HepG2 (cell line): ENCODE measurements at regions not wholly inside any gene's neighbourhood (a gene's known extent, or its start where the extent isn't known, plus 50 kb on each side); places are given as distances from the start of the nearest gene placed in this dataset.

Experiments
- ATAC-seq: fragments of 200-7000 bp; cut with Tn5 transposase; 3 replicates; pipeline ENCODE4 v1.9.1; 2020; ENCODE audit warnings: mild to moderate bottlenecking, moderate library complexity
- BruUV-seq: library from RNA; stranded (reverse); fragments of 400-500 nt; replicated peaks from 2 replicates; lab custom pipeline; 2021; lab: Mats Ljungman, UMichigan
- CTCF ChIA-PET: fragments of 300-600 bp; formaldehyde crosslinking; extraction: SDS; loops from one replicate; lab custom pipeline; 2021; ENCODE audit warnings: low total read pairs, inconsistent platforms, low intra/inter-chr PET ratio; lab: Yijun Ruan, JAX
- POLR2A ChIA-PET: fragments of 350-600 bp; sonication (Branson Sonifier 250); formaldehyde crosslinking; loops from one replicate; lab custom pipeline; 2020; ENCODE audit warnings: antibody characterized with exemption, inconsistent platforms; lab: Yijun Ruan, JAX
- DNase-seq: peaks from one replicate; pipeline ENCODE4 v3.0.0-alpha.2; 2015; ENCODE audit warnings: low spot score
- FAIRE-seq: peaks from 3 replicates; lab custom pipeline; 2011; peaks lifted over from hg19 to GRCh38; lab: Jason Lieb, UNC
- H2AFZ ChIP-seq: one replicate; pipeline ENCODE4 v1.6.1; 2011; ENCODE audit warnings: low read length, inconsistent platforms
- H3K27ac ChIP-seq: fragments of 300-600 bp; 3 replicates; pipeline ENCODE4 v1.8.0; 2011; ENCODE audit warnings: mixed run types, mild to moderate bottlenecking, mixed read lengths, low read length, inconsistent platforms; ENCODE audit not compliant: insufficient read depth; ENCODE audit errors: extremely low read length
- H3K27me3 ChIP-seq, 2 experiments: fragments of 200-600 bp in 1 of 2; 2 replicates in 1 of 2; 3 replicates in 1 of 2; pipeline versions ENCODE4 v1.6.0 to v1.8.0; 2011; ENCODE audit warnings: low read length in 2 of 2, mild to moderate bottlenecking in 2 of 2, moderate library complexity in 2 of 2, inconsistent platforms in 1 of 2; ENCODE audit not compliant: insufficient read depth in 2 of 2, control insufficient read depth in 1 of 2
- H3K36me3 ChIP-seq, 2 experiments: fragments of 200-600 bp in 1 of 2; replicated peaks in 1 of 2; 2 replicates in 1 of 2; 3 replicates in 1 of 2; pipeline versions ENCODE4 v1.5.1 to v1.8.0; 2011; ENCODE audit warnings: low read length in 2 of 2, inconsistent platforms in 1 of 2; ENCODE audit not compliant: insufficient read depth in 2 of 2, control insufficient read depth in 1 of 2
- H3K4me1 ChIP-seq: 2 replicates; pipeline ENCODE4 v1.5.1; 2012; ENCODE audit warnings: low read length, inconsistent platforms; ENCODE audit not compliant: insufficient read depth
- H3K4me2 ChIP-seq: 2 replicates; pipeline ENCODE4 v1.6.0; 2011; ENCODE audit warnings: low read depth, low read length, inconsistent platforms
- H3K4me3 ChIP-seq, 3 experiments: fragments of 200-600 bp in 1 of 3; sonication (generic), shearing (Covaris generic) in 1 of 3; replicated peaks in 1 of 3; 2 replicates each; pipeline ENCODE4 v1.5.1; 2011 to 2016; ENCODE audit warnings: low read length in 3 of 3, inconsistent platforms in 2 of 3, low read depth in 2 of 3, mild to moderate bottlenecking in 2 of 3, control low read depth in 1 of 3, mixed read lengths in 1 of 3; ENCODE audit not compliant: insufficient read depth in 1 of 3
- H3K79me2 ChIP-seq: one replicate; pipeline ENCODE4 v1.6.1; 2011; ENCODE audit warnings: low read length, inconsistent platforms; ENCODE audit not compliant: insufficient read depth
- H3K9ac ChIP-seq: 2 replicates; pipeline ENCODE4 v1.6.0; 2011; ENCODE audit warnings: mild to moderate bottlenecking, low read depth, low read length, inconsistent platforms; ENCODE audit not compliant: insufficient read depth
- H3K9me3 ChIP-seq: 2 replicates; pipeline ENCODE4 v1.5.1; 2012; ENCODE audit warnings: mild to moderate bottlenecking, low read length
- H4K20me1 ChIP-seq: 2 replicates; pipeline ENCODE4 v1.6.0; 2011; ENCODE audit warnings: inconsistent platforms, mild to moderate bottlenecking, low read length, moderate library complexity; ENCODE audit not compliant: insufficient read depth
- BRD4 ChIP-seq: sonication (generic); formaldehyde crosslinking; IDR thresholded peaks from 2 replicates; pipeline ENCODE4 v1.4.0; 2020; ENCODE audit warnings: missing genetic modification reagents
- ETV6 ChIP-seq: sonication (generic); formaldehyde crosslinking; conservative IDR thresholded peaks from 2 replicates; pipeline ENCODE4 v1.4.0; 2020; ENCODE audit warnings: missing genetic modification reagents
- HNRNPL ChIP-seq: fragments of 200-400 bp; formaldehyde crosslinking; IDR thresholded peaks from 2 replicates; pipeline ENCODE4 v1.6.1; 2017; ENCODE audit warnings: mild to moderate bottlenecking, low read depth, low read length
- HNRNPUL1 ChIP-seq: fragments of 200-400 bp; formaldehyde crosslinking; IDR thresholded peaks from 2 replicates; pipeline ENCODE4 v1.6.1; 2017; ENCODE audit warnings: low read depth, mild to moderate bottlenecking, low read length, moderate library complexity
- KAT8 ChIP-seq: IDR thresholded peaks from 2 replicates; pipeline ENCODE4 v1.6.1; 2016; ENCODE audit warnings: missing genetic modification reagents, missing compliant biosample characterization
- NBN ChIP-seq: fragments of 450-650 bp; conservative IDR thresholded peaks from 2 replicates; pipeline ENCODE4 v1.6.1; 2017
- RCOR2 ChIP-seq: IDR thresholded peaks from 2 replicates; pipeline ENCODE4 v1.6.1; 2016; ENCODE audit warnings: missing biosample characterization, missing genetic modification reagents
- SMYD3 ChIP-seq: sonication (generic); formaldehyde crosslinking; IDR thresholded peaks from 2 replicates; pipeline ENCODE4 v1.8.1; 2023; ENCODE audit warnings: mild to moderate bottlenecking, missing genetic modification reagents
- XBP1 ChIP-seq: sonication (generic); formaldehyde crosslinking; IDR thresholded peaks from 2 replicates; pipeline ENCODE4 v1.5.0; 2020; ENCODE audit warnings: missing genetic modification reagents
- ZFAT ChIP-seq: sonication (generic); formaldehyde crosslinking; conservative IDR thresholded peaks from 2 replicates; pipeline ENCODE4 v1.8.1; 2023; ENCODE audit warnings: missing genetic modification reagents, inconsistent platforms
- ZFP1 ChIP-seq: IDR thresholded peaks from 2 replicates; pipeline ENCODE4 v1.6.1; 2016
- ZMAT5 ChIP-seq: sonication (generic); formaldehyde crosslinking; IDR thresholded peaks from 2 replicates; pipeline ENCODE4 v1.5.0; 2020; ENCODE audit warnings: mild to moderate bottlenecking, low read depth, missing genetic modification reagents, borderline replicate concordance
- ZNF20 ChIP-seq: sonication (generic); formaldehyde crosslinking; IDR thresholded peaks from 2 replicates; pipeline ENCODE4 v1.4.0; 2020; ENCODE audit warnings: mild to moderate bottlenecking, moderate library complexity, missing genetic modification reagents
- ZNF24 ChIP-seq: fragments of 450-650 bp; IDR thresholded peaks from 2 replicates; pipeline ENCODE4 v1.6.1; 2017; ENCODE audit warnings: antibody characterized with exemption, mild to moderate bottlenecking
- ZNF563 ChIP-seq: sonication (generic); formaldehyde crosslinking; IDR thresholded peaks from 2 replicates; pipeline ENCODE4 v1.8.0; 2022; ENCODE audit warnings: mild to moderate bottlenecking, moderate library complexity, missing genetic modification reagents
- ZNF780A ChIP-seq: sonication (generic); formaldehyde crosslinking; IDR thresholded peaks from 2 replicates; pipeline ENCODE4 v1.8.0; 2022; ENCODE audit warnings: mild to moderate bottlenecking, missing genetic modification reagents, moderate library complexity
- ZSCAN30 ChIP-seq: sonication (generic); formaldehyde crosslinking; IDR thresholded peaks from 2 replicates; pipeline ENCODE4 v1.5.0; 2020; ENCODE audit warnings: mild to moderate bottlenecking, missing genetic modification reagents
- WGBS: methylation state at CpG from one replicate; pipeline ENCODE4 v1.1.6; 2017; ENCODE audit warnings: low lambda C conversion rate; 5-methylcytosine and 5-hydroxymethylcytosine counted together
- in situ Hi-C: cut with HindIII; loops from 2 replicates; pipeline ENCODE4 v1.10.0; 2017; ENCODE audit warnings: low pct_unique_long_range_greater_than_20kb; ENCODE audit not compliant: extremely low pct_ligation_motif_present
- intact Hi-C: fragments of 100-400 bp; cut with micrococcal nuclease; formaldehyde crosslinking; loops from one replicate; pipeline ENCODE4 v1.10.0; 2022; ENCODE audit not compliant: unreplicated experiment
- TF ChIP-seq, protein P1 (sequence below): sonication (generic); formaldehyde crosslinking; IDR thresholded peaks from 2 replicates; pipeline ENCODE4 v1.4.0; 2020; ENCODE audit warnings: mild to moderate bottlenecking, missing genetic modification reagents
- TF ChIP-seq, protein P2 (sequence below): sonication (generic); formaldehyde crosslinking; IDR thresholded peaks from 2 replicates; pipeline ENCODE4 v1.4.0; 2020; ENCODE audit warnings: missing genetic modification reagents

GRCh38 chr4:3377557-3377956, 64.2 kb upstream of the HGFAC start:
- Histone ChIP-seq H4K20me1 (no peaks in the 10 kb centered on the region), H3K9ac (no peak overlapping the region), H3K4me1 (no peaks in the 10 kb centered on the region), H2AFZ (no peak overlapping the region), H3K4me2 (no peak overlapping the region), H3K27me3 (no peaks in the 10 kb centered on the region), H3K36me3 (peaks cover 7 to 16% of the 10 kb centered on the region in 2 experiments; a peak in 4 of 5 replicates), H3K9me3 (peaks cover 16% of the 10 kb centered on the region), H3K4me3 (no peak overlapping the region), H3K79me2 (no peaks in the 10 kb centered on the region), H3K27ac (no peak overlapping the region)
- in situ Hi-C loops = no loop called here
- WGBS = 97% methylated on average over 6 of the region's 6 CpGs
- TF ChIP-seq ZNF20 (CRISPR knock-in tag) (no peak), ZSCAN30 (CRISPR knock-in tag) (no peak), ZNF780A (CRISPR knock-in tag) (no peak), ZNF563 (CRISPR knock-in tag) (no peak), ETV6 (no peak), HNRNPUL1 (no peak), ZMAT5 (no peak), ZFAT (CRISPR knock-in tag) (no peak), HNRNPL (no peak), ZFP1 (CRISPR knock-in tag) (no peak), SMYD3 (CRISPR knock-in tag) (no peak), RCOR2 (CRISPR knock-in tag) (no peak), BRD4 (CRISPR knock-in tag) (no peak), ZNF24 (no peak), KAT8 (no peak), NBN (no peak), XBP1 (no peak)
- TF ChIP-seq, protein P1, sequence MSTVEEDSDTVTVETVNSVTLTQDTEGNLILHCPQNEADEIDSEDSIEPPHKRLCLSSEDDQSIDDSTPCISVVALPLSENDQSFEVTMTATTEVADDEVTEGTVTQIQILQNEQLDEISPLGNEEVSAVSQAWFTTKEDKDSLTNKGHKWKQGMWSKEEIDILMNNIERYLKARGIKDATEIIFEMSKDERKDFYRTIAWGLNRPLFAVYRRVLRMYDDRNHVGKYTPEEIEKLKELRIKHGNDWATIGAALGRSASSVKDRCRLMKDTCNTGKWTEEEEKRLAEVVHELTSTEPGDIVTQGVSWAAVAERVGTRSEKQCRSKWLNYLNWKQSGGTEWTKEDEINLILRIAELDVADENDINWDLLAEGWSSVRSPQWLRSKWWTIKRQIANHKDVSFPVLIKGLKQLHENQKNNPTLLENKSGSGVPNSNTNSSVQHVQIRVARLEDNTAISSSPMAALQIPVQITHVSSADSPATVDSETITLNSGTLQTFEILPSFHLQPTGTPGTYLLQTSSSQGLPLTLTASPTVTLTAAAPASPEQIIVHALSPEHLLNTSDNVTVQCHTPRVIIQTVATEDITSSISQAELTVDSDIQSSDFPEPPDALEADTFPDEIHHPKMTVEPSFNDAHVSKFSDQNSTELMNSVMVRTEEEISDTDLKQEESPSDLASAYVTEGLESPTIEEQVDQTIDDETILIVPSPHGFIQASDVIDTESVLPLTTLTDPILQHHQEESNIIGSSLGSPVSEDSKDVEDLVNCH (CRISPR knock-in tag) = no peak
- TF ChIP-seq, protein P2, sequence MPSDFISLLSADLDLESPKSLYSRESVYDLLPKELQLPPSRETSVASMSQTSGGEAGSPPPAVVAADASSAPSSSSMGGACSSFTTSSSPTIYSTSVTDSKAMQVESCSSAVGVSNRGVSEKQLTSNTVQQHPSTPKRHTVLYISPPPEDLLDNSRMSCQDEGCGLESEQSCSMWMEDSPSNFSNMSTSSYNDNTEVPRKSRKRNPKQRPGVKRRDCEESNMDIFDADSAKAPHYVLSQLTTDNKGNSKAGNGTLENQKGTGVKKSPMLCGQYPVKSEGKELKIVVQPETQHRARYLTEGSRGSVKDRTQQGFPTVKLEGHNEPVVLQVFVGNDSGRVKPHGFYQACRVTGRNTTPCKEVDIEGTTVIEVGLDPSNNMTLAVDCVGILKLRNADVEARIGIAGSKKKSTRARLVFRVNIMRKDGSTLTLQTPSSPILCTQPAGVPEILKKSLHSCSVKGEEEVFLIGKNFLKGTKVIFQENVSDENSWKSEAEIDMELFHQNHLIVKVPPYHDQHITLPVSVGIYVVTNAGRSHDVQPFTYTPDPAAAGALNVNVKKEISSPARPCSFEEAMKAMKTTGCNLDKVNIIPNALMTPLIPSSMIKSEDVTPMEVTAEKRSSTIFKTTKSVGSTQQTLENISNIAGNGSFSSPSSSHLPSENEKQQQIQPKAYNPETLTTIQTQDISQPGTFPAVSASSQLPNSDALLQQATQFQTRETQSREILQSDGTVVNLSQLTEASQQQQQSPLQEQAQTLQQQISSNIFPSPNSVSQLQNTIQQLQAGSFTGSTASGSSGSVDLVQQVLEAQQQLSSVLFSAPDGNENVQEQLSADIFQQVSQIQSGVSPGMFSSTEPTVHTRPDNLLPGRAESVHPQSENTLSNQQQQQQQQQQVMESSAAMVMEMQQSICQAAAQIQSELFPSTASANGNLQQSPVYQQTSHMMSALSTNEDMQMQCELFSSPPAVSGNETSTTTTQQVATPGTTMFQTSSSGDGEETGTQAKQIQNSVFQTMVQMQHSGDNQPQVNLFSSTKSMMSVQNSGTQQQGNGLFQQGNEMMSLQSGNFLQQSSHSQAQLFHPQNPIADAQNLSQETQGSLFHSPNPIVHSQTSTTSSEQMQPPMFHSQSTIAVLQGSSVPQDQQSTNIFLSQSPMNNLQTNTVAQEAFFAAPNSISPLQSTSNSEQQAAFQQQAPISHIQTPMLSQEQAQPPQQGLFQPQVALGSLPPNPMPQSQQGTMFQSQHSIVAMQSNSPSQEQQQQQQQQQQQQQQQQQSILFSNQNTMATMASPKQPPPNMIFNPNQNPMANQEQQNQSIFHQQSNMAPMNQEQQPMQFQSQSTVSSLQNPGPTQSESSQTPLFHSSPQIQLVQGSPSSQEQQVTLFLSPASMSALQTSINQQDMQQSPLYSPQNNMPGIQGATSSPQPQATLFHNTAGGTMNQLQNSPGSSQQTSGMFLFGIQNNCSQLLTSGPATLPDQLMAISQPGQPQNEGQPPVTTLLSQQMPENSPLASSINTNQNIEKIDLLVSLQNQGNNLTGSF (CRISPR knock-in tag) = no peak
- no TSS peak for BruUV-seq
- intact Hi-C loops = no loop called here
- ChIA-PET CTCF (no interaction called here), POLR2A (no interaction called here)
- ATAC-seq (no peak), FAIRE-seq (no peak), DNase-seq (no peak)
